ENCODE measurements at regions not wholly inside any gene's neighbourhood (a gene's known extent, or its start where the extent isn't known, plus 50 kb on each side); places are given as distances from the start of the nearest gene placed in this dataset.

- H3K14ac ChIP-seq (ENCODE audit: insufficient read length) = no peak overlapping the region
- no peaks in the 10 kb centered on the region for H3K79me1 ChIP-seq (ENCODE audit: low read depth, low read length)
- no peaks in the 10 kb centered on the region for H3K23me2 ChIP-seq (ENCODE audit: low read depth, low read length)
- WGBS, 2 experiments (ENCODE audit: extremely low coverage in 1 of 2, insufficient coverage in 1 of 2, insufficient read length in 1 of 2, insufficient replicate concordance in 2 of 2, low coverage in 1 of 2, low lambda C conversion rate in 2 of 2, missing lambda C conversion rate in 1 of 2) = 88% methylated on average over 5 of the region's 5 CpGs; no CpG with 5 or more reads in 1 of the 2 experiments
- H3K36me3 ChIP-seq (ENCODE audit: control insufficient read depth in 2 of 4, insufficient read depth in 4 of 4, low read length in 3 of 4) = no peaks in the 10 kb centered on the region
- H3K23ac ChIP-seq (ENCODE audit: insufficient read length) = no peak overlapping the region
- no peak overlapping the region for H2BK12ac ChIP-seq (ENCODE audit: low read depth, low read length)
- H2BK120ac ChIP-seq (replicated peaks; ENCODE audit: low read depth, low read length) = no peak overlapping the region
- no peak overlapping the region for H3K18ac ChIP-seq (ENCODE audit: extremely low read depth, low read length)
- H3K9ac ChIP-seq (replicated peaks in 1 of 4; ENCODE audit: extremely low read depth in 1 of 4, low read depth in 3 of 4, low read length in 3 of 4) = no peak overlapping the region
- no peak overlapping the region for H3K4me3 ChIP-seq (ENCODE audit: extremely low read depth in 1 of 4, insufficient read depth in 2 of 4, low read depth in 3 of 4, low read length in 4 of 4)
- peaks cover 0 to 2% (median 2%) of the 10 kb centered on the region in 4 experiments; a peak in 2 of 7 replicates for H3K4me1 ChIP-seq (replicated peaks in 1 of 4; ENCODE audit: control insufficient read depth in 3 of 4, insufficient read depth in 4 of 4, low read length in 3 of 4)
- H3K27ac ChIP-seq (ENCODE audit: low read depth, low read length) = no peak overlapping the region
- ChIA-PET POLR2A (ENCODE audit: partially characterized antibody) (no interaction called here), CTCF (ENCODE audit: partially characterized antibody) (no interaction called here)
- DNase-seq (ENCODE audit: low read depth in 1 of 2, low spot score in 2 of 2) (no peak), FAIRE-seq (no peak)
- no peak overlapping the region for H3K4ac ChIP-seq (replicated peaks; ENCODE audit: insufficient read length, low read depth, low read length)
- no peak overlapping the region for H2AFZ ChIP-seq (ENCODE audit: low read length)
- H3K79me2 ChIP-seq (ENCODE audit: control insufficient read depth in 1 of 2, insufficient read depth in 2 of 2, low read length in 2 of 2) = no peaks in the 10 kb centered on the region
- H4K91ac ChIP-seq (replicated peaks; ENCODE audit: insufficient read length, low read length) = no peak overlapping the region
- no peaks in the 10 kb centered on the region for H3K9me3 ChIP-seq (ENCODE audit: insufficient read depth in 2 of 2, low read depth in 1 of 2, low read length in 1 of 2)
- H3K4me2 ChIP-seq (ENCODE audit: insufficient read depth in 1 of 2, low read depth in 2 of 2, low read length in 2 of 2) = no peak overlapping the region
- H2BK5ac ChIP-seq (ENCODE audit: low read depth, low read length) = no peak overlapping the region
- H2AK5ac ChIP-seq (ENCODE audit: low read depth, low read length) = no peak overlapping the region
- H2BK15ac ChIP-seq (ENCODE audit: low read length) = no peak overlapping the region
- no peaks in the 10 kb centered on the region for H4K20me1 ChIP-seq (replicated peaks in 1 of 2; ENCODE audit: control insufficient read depth in 1 of 2, insufficient read depth in 2 of 2, low read length in 2 of 2)
- H4K5ac ChIP-seq (ENCODE audit: insufficient read length, low read depth, low read length) = no peak overlapping the region
- no peak overlapping the region for H4K8ac ChIP-seq (ENCODE audit: extremely low read depth, insufficient read depth, low read length)
- H3K27me3 ChIP-seq (replicated peaks in 1 of 4; ENCODE audit: control insufficient read depth in 3 of 4, extremely low read depth in 1 of 4, insufficient read depth in 3 of 4, low read length in 3 of 4) = no peaks in the 10 kb centered on the region
- H3K56ac ChIP-seq (replicated peaks; ENCODE audit: insufficient read length, low read depth, low read length) = no peak overlapping the region
- no peak overlapping the region; the same call in 1 of the 2 replicates for H2BK20ac ChIP-seq (ENCODE audit: low read length)
- TF ChIP-seq SIX5 (IDR thresholded peaks at IDR 0.05; ENCODE audit: low read depth, low read length) = no peak
- no peak for TF ChIP-seq RFX5 (IDR thresholded peaks at IDR 0.05; ENCODE audit: borderline replicate concordance, low read depth, low read length)
- no peak for TF ChIP-seq TEAD4 (IDR thresholded peaks at IDR 0.05; ENCODE audit: low read depth, low read length)
- TF ChIP-seq EP300 (IDR thresholded peaks at IDR 0.05; ENCODE audit: borderline replicate concordance in 1 of 2, low read depth in 2 of 2, low read length in 2 of 2) = no peak
- no peak for TF ChIP-seq BRCA1 (IDR thresholded peaks at IDR 0.05; ENCODE audit: low read depth, low read length)
- no peak for TF ChIP-seq ATF2 (IDR thresholded peaks at IDR 0.05; ENCODE audit: low read length)
- TF ChIP-seq ATF3 (IDR thresholded peaks at IDR 0.05; ENCODE audit: insufficient read depth, low read depth, low read length) = no peak
- no peak for TF ChIP-seq SIN3A (conservative IDR thresholded peaks at IDR 0.05 in 1 of 2, IDR thresholded peaks at IDR 0.05 in 1 of 2; ENCODE audit: low read depth in 1 of 2, low read length in 2 of 2)
- no peak for TF ChIP-seq KDM5A (IDR thresholded peaks at IDR 0.05; ENCODE audit: low read length)
- TF ChIP-seq NANOG (IDR thresholded peaks at IDR 0.05; ENCODE audit: insufficient read depth, low read depth, low read length, poor library complexity, severe bottlenecking) = no peak
- TF ChIP-seq CHD2 (IDR thresholded peaks at IDR 0.05; ENCODE audit: low read length) = no peak
These were observed 135.4 kb upstream of the SPEF2 start for GRCh38 chr5:35482167-35482755.

Measured in H1 (cell line).